HG02623 (cell line): ENCODE measurements at regions not wholly inside any gene's neighbourhood (a gene's known extent, or its start where the extent isn't known, plus 50 kb on each side); places are given as distances from the start of the nearest gene placed in this dataset.
"Not testable (repeated sequence)": the region's sequence is repeated elsewhere in the genome, so short reads cannot be mapped to it uniquely, and the experiment has no call there.

Experiments used
- ATAC-seq: cut with Tn5 transposase; IDR thresholded peaks from one replicate; pipeline ENCODE4 v1.9.1; 2021; ENCODE audit warnings: moderate library complexity; ENCODE audit not compliant: unreplicated experiment

DNA sequence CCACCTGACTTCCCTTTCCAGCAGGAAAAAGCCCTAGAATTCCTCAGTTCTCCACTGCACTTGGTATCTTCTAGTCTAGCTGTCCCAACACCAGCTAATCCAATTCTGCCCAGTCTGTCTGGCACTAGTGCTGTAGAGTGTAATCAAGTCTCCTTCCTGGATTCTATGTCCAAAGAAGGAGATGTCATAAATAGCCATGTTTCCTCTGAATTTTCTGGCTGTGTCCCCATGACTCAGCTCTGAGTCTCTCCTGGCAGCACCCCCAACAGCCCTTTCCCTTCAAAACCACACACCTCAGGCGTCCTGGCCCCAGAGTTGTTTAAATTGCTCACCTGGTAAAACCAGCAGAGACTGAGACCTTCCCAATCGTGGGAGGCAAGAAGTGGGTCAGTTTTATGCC, 197.2 kb downstream of the GRXCR1 start:
- ATAC-seq, result no peak

DNA sequence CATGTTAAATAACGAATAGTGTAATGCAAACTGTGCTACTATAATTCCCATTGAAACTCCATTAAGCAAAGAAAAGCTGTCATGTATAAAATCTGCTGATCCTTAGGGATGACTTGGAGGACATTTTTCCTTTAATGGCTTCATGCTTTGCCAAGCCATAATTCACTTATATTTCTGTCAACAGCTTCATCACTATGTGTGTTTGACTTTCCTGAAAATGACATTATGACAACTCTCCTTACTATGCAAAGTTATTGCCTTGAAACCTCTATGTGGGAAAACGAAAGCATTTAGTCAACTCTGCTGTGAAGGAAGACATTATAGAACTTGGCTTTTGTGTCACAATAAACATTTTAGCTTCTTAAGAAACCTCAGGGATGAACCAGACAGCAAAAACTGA, 210.5 kb downstream of the GRXCR1 start:
- no peak for ATAC-seq

DNA sequence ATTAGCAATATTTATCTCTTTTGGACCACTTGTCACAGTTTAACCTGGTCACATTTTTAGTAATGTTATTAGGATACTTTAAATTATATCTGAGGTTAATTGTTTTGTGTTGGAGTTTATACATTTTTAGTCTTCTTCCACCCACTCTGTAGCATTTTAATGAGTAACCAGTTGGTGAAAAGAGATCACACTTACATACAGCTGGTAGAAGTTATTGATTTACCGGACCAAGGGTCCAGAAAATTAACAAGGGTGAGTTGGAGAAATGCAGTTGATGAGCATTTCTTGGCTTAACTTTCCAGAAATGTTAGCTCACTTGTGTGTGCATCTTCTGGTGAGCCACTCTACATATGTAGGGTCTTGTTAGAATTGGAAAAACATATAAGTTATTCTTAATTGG, 219.6 kb downstream of the GRXCR1 start:
- ATAC-seq, result no peak

DNA sequence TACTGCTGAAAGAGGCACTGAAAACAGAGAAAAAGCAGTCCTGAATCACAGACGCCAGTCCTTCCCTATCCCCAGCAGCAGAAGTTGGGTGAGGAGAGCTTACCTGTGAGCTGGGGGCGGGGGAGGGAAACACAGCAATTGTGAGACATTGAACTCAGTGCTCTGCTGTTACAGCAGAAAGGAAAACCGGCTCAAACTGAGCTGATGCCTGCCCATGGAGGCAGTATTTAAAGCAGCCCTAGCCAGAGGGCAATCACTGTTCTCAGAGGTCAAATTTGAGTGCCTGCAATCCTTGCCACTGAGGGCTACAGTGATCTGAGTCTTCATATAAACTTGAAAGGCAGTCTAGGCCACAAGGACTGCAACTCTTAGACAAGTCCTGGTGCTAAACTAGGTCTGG, 220.7 kb downstream of the GRXCR1 start:
- no peak for ATAC-seq

DNA sequence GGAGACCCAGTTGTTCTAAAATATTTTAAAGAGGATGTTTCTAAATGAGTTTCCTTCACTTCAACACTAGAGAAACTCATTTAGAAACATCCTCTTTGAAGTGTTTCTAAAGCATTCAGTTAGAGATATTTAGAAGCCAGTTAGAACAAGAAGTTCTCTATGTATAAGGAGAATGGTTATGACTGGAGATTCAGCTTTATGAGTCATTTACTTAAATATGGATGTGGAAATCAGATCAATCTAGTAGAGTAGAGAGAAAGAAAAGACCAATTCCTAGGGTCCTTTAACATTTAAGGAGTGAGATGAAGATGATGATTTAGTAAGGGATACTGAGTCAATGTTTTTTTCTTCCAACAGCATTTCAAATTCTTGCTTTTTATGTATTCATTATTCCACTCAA, 234.1 kb downstream of the GRXCR1 start:
- no peak for ATAC-seq

DNA sequence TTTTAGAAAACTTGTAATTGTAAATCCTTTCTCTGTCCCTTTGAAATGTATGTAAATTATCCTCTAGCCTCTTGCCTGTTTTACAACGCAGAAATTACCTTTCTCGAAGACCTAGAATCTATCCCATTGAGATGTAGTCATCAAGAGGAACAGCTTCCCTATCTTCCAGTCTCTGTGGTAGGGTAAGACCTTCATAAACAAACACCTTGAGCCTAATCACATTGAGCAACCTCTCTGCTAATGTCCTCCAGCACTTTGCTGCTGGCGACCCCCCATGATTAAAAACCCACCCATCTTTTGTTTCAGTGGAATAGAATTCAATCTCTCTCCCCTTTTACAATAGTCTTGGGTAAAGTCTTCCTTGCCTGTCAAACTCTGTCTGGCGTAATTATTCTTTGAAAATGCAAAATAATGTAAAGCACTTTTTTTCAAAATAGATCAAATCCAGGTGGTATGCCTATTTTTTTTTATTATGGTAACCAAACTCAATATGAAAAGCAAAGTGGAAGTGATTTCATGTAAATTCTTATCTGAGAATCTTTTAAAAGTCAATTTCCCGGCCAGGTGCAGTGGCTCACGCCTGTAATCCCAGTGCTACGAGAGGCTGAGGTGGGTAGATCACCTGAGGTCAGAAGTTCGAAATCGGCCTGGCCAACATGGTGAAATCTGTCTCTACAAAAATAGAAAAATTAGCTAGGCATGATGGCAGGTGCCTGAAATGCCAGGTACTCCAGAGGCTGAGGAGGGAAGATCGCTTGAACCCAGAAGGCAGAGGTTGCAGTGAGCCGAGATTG, 237.9 kb downstream of the GRXCR1 start:
- ATAC-seq, result no peak

DNA sequence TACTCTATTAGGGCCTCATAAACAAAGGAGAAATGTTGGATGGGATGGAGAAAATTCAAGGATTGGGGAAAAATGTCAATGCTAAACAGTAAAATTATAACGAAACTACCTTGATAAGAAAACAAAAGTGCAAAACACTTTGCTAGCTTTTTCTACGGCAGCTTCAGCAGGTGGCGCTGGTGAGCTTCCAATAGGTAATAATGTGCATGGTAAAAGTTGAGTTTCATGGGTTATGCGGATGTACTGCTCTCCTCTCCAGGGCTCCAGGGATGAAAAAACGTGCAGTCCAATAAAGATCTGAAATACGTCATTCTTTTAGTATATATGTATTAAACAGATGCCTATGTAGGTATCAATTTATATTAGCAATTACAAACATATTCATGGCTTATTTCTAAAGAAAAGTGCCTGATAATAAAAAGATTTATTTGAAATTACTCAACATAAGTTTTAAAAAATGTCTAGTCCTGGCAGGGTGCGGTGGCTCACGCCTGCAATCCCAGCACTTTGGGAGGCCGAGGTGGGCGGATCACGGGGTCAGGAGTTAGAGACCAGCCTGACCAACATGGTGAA, 239.6 kb downstream of the GRXCR1 start:
- peak; percentile 82 for ATAC-seq

DNA sequence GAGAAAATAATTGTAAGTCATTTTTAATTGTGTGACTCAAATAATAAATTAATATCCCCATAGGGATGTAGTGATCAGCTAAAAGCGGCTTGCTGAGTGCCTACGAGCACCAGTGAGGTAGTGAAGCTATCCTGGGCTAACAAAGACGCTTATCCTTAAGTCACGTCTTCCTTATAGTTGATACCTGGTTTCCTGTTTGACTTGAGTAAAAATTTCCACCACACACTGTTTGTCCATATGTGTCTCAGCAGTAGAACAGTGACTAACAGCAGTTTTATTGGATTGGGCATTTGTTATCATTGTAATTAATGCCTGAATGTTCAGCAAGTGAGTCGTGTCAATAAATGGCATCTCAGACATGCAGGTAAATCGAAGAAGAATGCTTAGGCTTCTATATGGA, 241.1 kb downstream of the GRXCR1 start:
- ATAC-seq, result no peak

DNA sequence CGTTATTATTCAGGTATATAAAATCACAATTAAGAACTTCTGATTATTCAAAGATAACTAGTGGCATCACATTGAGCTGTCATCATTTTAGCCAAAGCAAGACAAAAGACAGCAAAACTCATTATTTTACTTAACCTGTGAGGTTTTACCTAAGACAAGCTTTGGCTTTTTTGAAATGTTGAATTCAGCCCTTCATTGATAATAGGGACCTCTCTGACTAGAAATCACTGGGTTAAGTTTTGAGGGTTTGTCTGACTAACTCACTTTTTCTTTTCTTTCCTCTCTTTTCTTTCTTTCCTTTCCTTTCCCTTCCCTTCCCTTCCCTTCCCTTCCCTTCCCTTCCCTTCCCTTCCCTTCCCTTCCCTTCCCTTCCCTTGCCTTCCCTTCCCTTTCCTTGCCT, 244.2 kb downstream of the GRXCR1 start:
- ATAC-seq, result no peak

DNA sequence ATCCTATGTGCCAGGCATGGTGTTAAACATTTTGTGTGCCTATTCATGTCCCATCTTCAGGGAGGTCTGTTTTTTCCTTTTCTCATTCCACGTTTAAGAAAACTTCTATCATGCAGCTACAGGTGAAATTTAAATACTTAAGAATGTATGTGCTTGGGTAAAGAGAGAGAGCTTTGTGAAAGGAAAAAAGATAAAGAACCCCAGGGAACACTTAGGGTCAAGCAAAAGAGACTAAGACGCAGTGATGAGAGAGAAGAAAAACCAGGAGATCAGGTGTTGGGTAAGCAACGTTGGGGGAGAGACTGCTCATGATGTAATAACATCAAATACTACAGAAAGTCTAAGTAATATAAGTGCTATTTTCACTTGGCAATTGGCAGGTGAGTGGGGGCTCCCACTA, 253.7 kb downstream of the GRXCR1 start:
- no peak for ATAC-seq

DNA sequence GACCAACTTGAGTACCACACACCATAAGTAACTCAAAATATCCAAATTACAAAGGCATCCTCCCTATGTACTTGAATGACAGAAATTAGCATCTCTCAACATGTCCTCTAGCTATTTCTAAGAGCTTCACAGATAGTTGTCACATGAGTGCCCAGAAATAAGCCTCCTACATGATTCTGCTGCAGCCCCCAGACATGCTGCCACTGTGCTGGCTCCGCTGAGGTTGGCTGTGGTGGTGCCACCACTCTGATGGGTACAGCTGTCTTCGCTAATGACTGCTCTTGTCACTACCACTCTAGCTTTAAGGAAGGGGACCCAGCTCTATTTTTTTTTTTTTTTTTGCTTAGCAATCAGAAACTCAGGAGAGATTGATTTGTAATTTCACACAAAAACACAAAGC, 256.0 kb downstream of the GRXCR1 start:
- no peak for ATAC-seq

DNA sequence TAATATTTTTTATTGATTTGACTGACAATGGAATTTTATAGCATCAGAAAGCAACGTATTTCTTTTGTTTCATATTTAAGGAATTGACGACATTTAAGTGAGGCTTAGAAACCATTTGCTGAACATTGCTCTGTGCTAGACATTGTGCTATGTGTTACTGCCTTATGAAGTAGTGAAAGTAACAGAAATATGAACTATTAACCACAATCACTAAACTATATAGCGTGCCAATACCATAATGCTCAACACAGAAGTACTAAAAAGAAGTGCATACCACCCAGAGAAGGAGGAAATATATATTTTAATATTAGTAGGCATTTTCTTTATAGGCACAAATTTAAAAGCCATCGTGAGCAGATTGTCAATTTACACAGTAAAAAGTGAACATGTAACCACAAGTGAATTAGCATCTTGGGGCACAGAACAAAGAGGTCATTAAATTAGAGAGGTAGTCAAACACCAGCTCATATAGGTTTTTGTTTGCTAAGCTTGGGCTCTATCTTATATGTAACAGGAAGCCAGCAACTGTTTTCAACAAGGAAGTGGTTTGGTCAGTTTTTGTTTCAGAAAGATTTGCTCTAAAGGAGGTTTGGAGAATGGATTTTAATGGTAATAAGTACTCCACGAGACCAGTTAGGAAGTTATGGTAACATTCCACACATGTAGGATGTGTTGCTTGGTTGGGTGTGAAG, 270.7 kb downstream of the GRXCR1 start:
- no peak for ATAC-seq

DNA sequence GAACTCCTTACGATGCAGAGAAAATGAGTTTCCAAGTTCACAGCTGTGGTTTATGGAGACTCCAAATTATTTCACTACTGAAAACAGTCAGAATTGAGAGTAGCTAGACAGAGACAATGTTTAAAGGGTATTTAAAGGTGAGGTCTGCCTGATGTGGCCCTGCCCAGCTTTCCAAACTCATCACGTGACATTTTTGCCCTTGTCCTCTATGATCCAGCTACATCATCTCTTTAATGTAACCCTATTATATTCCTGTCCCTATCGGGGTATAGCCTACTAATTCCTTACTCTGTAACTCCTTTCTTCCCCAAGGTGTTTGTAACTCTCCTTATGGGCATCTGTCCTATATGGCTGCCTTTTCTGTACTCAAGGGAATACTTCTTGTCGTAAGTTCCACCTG, 297.2 kb downstream of the GRXCR1 start:
- no peak for ATAC-seq

DNA sequence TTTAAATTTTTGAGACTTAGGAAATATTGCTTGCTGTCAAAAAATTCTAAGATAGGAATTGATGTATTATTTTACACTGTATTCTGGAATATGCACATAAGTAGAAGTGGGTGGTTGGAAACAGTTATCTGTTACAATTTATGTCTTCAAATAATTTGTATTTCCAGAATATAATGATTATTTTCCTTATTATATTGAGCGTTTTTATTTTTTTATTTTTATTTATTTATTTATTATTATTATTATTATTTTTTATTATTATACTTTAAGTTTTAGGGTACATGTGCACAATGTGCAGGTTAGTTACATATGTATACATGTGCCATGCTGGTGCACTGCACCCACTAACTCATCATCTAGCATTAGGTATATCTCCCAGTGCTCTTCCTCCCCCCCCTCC, 320.1 kb downstream of the GRXCR1 start:
- not testable (repeated sequence) for ATAC-seq

DNA sequence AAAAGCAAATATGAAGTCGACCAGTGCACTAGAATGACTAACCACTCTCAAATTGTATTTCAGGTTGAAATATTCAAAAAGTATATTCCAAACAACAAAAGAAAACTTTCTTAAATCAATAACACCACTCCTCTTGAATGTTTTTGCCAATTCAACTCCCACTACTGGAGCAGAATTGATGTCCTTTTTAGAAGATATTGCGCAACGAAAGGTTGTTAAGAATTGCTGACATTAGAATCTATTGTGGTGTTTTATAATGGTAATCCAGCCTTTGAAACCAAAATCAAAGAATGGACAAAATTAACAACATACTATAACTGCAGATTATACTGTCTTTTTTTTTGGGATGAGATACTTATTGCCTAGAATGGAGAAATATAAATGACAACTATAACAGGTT, 331.3 kb downstream of the GRXCR1 start:
- ATAC-seq, result no peak

DNA sequence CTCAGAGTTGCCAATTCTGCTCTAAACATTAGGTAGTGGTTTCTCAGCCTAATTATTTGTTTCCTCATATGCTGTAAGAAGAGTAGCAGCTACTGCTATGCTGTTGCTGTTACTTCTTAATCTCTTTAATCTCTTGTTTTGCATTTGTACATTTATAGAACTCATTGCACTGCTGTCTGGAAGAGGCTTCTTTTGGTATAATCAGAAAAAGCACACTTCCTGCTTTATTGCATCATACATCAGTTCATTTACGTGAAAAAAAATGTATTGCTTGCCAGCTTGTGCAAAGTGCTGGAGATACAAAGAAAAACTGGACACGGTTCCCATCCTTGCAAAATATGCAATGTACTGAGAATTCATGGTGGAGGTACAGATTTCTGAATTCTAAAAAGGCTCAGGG, 332.0 kb downstream of the GRXCR1 start:
- no peak for ATAC-seq

DNA sequence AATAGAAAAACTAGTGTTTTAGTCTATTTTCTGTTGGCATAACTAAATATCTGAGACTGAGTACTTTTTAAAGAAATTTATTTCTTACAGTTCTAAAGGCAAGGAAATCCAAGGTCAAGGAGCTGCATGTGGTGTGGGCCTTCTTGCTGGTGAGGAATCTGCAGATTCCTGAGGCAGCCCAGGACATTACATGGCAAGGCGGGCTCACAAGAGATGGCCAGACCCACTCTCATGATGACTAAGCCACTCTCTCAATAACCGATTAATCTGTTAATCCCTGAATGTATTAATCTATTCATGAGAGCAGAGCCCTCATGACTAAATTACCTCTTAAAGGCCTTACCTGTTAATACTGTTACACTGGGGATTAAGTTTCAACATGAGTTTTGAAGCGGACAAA, 340.8 kb downstream of the GRXCR1 start:
- ATAC-seq, result no peak

DNA sequence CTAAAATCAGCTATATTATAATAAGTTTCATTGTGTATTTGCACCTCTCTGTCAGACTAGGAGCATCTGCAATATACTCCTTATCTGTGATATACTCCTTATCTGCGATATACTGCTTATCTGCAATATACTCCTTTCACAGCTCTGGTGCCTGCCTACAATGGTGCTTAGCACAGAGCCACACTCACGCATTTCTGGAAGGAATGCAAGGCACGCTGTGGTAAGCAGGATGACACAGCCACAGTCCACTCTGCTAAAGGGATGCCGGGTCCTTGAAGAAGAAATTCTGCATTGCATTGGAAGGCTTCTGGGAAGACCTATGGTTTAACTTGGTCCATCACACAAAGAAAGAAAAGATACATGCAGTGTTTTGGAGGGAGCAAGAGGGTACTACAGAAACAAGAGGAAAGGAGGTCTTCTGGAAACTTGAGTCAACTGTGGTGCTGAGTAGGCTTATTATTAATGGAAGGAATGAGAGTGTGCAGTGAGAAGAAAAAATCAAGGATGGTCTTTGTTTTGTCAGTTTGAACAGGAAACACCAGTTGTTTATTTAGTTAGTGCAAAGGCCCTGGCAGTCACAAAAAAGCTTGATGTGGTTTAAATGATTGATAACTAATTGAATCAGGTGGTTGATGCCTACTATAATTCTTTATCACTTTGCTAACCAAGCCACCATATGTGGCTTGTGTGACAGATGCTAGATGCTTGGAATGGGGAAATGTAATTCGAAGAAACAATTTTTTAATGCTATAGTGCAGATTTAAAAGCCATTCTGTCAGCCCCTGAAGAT, 342.3 kb downstream of the GRXCR1 start:
- ATAC-seq, result no peak

DNA sequence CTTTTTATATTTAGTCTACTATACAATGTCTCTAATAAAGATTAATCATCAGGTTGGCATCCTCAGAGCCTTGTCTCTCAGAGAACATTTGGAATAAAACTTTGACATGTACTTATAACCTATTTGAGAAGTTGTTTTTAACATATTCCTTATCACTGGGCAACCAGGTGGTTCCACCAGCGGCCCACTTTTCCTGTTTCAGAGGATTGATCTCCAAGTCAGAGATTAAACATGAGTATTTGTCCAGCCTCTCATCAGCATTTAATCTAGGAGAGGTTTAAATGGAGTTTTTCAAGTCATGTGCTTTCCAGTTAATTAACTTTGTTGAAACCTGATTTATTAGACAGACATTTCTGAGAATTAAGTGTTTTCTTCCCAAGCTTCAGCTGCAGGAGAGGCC, 345.5 kb downstream of the GRXCR1 start:
- ATAC-seq, result no peak

DNA sequence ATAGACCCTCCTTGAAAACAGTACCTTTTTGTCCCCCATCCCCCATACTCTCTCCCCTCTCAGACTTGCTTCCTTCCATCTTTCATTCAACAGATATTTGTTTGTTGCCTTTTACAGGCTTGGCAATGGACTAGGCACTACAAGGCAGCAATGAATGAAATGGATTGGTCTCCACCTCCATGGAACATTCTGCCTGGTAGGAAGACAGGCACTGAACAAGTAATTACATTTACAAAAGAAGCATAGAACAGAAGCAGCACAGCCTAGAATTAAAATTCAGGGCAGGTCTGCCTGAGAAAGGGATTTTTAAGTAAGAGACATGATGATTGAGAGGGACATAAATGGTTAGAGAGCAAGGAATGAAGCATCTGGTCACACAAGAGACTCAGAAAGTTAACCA, 346.1 kb downstream of the GRXCR1 start:
- no peak for ATAC-seq

DNA sequence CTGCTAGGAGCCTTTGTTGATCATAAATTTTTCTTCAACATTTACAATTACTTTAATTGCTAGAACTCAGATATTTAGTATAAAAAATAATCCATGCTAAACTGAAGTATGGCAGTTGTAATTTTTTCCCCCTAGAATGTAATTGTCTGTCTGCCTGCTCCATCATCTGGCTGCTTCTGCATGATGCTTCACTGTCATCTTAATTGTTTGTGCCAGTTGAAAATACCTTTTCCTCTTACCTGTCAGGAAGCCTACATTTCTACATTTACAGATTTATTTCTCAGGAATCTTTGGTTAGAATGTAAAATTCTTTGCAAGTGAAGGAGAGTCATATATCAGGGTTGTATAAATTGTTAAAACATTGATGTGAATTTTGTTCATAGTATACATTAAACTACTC, 348.6 kb downstream of the GRXCR1 start:
- no peak for ATAC-seq

DNA sequence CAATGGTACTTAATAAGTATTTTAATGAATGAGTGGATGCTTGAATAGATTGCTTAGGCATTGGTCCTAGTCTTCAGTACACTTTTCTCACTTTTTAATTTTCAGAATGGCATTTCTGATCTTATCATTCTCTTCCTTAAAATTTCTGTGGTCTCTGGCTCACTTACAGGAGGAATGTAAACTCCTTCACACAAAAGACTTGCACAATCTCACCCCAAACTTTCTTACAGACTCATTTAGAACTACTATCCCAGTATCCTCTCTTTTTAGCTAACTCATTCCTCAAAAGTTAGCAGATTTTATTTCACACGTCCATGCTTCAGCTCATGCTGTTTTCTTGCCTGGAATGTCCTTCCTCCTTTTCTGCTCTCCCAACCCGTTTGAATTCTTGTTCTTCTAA, 350.1 kb downstream of the GRXCR1 start:
- ATAC-seq, result no peak
